Stimulated activated CD4-positive, alpha-beta T cell treated with anti-CD3 and anti-CD28 coated beads, Interleukin-12 subunit alpha, Interleukin-12 subunit beta, amount 100 ng/mL, for 24 hours (primary cell): ENCODE measurements at regions not wholly inside any gene's neighbourhood (a gene's known extent, or its start where the extent isn't known, plus 50 kb on each side); places are given as distances from the start of the nearest gene placed in this dataset.
"Not testable (repeated sequence)": the region's sequence is repeated elsewhere in the genome, so short reads cannot be mapped to it uniquely, and the experiment has no call there.

Source experiments
- DNase-seq, 2 experiments: peaks; one replicate each; pipeline ENCODE4 v3.0.0-alpha.2; 2020; ENCODE audit warnings: low read depth in 2 of 2

- no peak for DNase-seq
These were observed 873.7 kb upstream of the FAT3 start for GRCh38 chr11:91350931-91351330.

- DNase-seq, result no peak
These were observed 897.9 kb upstream of the FAT3 start for GRCh38 chr11:91326751-91327150.

GRCh38 chr11:91326280-91326679, 898.3 kb upstream of the FAT3 start:
- DNase-seq, result no peak

- DNase-seq, result no peak
These were observed 910.1 kb upstream of the FAT3 start for GRCh38 chr11:91314521-91314920.

- no peak for DNase-seq
These were observed 912.1 kb upstream of the FAT3 start for GRCh38 chr11:91312541-91312940.

- DNase-seq, result no peak
These were observed 914.5 kb upstream of the FAT3 start for GRCh38 chr11:91310085-91310484.

- no peak for DNase-seq
These were observed 916.5 kb upstream of the FAT3 start for GRCh38 chr11:91308069-91308468.

GRCh38 chr11:91305402-91305801, 919.2 kb upstream of the FAT3 start:
- no peak for DNase-seq

- DNase-seq, result no peak
These were observed 920.9 kb upstream of the FAT3 start for GRCh38 chr11:91303749-91304148.

- DNase-seq, result no peak
These were observed 924.6 kb upstream of the FAT3 start for GRCh38 chr11:91299980-91300379.

- DNase-seq, result no peak
These were observed 928.0 kb upstream of the FAT3 start for GRCh38 chr11:91296629-91297028.

- no peak for DNase-seq
These were observed 929.0 kb upstream of the FAT3 start for GRCh38 chr11:91295591-91295990.

- DNase-seq, result no peak
These were observed 931.5 kb upstream of the FAT3 start for GRCh38 chr11:91293119-91293518.

GRCh38 chr11:91272089-91272488, 952.5 kb upstream of the FAT3 start:
- DNase-seq, result no peak

- not testable (repeated sequence) for DNase-seq
These were observed 955.9 kb upstream of the FAT3 start for GRCh38 chr11:91268512-91269295.

GRCh38 chr11:91265946-91266345, 958.7 kb upstream of the FAT3 start:
- DNase-seq, result no peak

- no peak for DNase-seq
These were observed 960.1 kb upstream of the FAT3 start for GRCh38 chr11:91264481-91264880.

GRCh38 chr11:91263496-91264365, 960.9 kb upstream of the FAT3 start:
- DNase-seq, result no peak

GRCh38 chr11:91261513-91261912, 963.1 kb upstream of the FAT3 start:
- no peak for DNase-seq

- no peak for DNase-seq
These were observed 965.7 kb upstream of the FAT3 start for GRCh38 chr11:91258876-91259275.

GRCh38 chr11:91257667-91258066, 967.0 kb upstream of the FAT3 start:
- DNase-seq, result no peak

- no peak for DNase-seq
These were observed 976.3 kb upstream of the FAT3 start for GRCh38 chr11:91248199-91248807.
